ENCODE measurements at regions not wholly inside any gene's neighbourhood (a gene's known extent, or its start where the extent isn't known, plus 50 kb on each side); places are given as distances from the start of the nearest gene placed in this dataset.

DNA sequence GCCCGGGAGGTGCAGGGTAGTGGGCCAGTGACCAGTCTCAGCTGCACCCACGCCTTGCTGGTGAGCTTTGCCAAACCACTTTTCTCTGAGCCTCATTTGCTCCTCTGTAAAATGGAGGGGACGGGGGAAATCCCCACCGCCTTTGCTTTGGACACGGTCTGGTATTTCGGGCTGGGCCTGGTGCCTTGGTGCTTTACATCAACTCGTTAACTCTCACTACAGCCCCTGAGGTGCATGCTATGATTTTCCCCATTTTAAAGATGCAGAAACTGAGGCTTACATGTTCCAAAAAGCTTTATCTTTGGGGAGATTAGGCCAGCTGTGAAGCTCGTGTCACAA is 116.1 kb upstream of the RUNX3 start:
- TF ChIP-seq, protein P1, sequence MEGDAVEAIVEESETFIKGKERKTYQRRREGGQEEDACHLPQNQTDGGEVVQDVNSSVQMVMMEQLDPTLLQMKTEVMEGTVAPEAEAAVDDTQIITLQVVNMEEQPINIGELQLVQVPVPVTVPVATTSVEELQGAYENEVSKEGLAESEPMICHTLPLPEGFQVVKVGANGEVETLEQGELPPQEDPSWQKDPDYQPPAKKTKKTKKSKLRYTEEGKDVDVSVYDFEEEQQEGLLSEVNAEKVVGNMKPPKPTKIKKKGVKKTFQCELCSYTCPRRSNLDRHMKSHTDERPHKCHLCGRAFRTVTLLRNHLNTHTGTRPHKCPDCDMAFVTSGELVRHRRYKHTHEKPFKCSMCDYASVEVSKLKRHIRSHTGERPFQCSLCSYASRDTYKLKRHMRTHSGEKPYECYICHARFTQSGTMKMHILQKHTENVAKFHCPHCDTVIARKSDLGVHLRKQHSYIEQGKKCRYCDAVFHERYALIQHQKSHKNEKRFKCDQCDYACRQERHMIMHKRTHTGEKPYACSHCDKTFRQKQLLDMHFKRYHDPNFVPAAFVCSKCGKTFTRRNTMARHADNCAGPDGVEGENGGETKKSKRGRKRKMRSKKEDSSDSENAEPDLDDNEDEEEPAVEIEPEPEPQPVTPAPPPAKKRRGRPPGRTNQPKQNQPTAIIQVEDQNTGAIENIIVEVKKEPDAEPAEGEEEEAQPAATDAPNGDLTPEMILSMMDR (conservative IDR thresholded peaks at IDR 0.05; ENCODE audit: low read length): no peak
- TF ChIP-seq EZH2phosphoT487 (IDR thresholded peaks at IDR 0.05; ENCODE audit: borderline replicate concordance, low read depth, low read length): no peak
